ENCODE measurements at regions not wholly inside any gene's neighbourhood (a gene's known extent, or its start where the extent isn't known, plus 50 kb on each side); places are given as distances from the start of the nearest gene placed in this dataset.

- Histone ChIP-seq H3K27ac (no peak overlapping the region), H3K4me3 (no peak overlapping the region), H3K27me3 (no peaks in the 10 kb centered on the region), H3K36me3 (no peaks in the 10 kb centered on the region), H3K9me3 (no peaks in the 10 kb centered on the region), H3K4me1 (no peaks in the 10 kb centered on the region)
- TF ChIP-seq CTCF (IDR thresholded peaks at IDR 0.05), result no peak
- intact Hi-C loops (cut with DNase I), result no loop called here
- no peak for ATAC-seq
- no peak for DNase-seq
These were observed 341.5 kb upstream of the CCNH start for GRCh38 chr5:87754009-87754757.

GRCh38 chr5:87752362-87752761 is 339.6 kb upstream of the CCNH start:
- H3K27ac ChIP-seq, result no peak overlapping the region
- H3K4me3 ChIP-seq, result no peak overlapping the region
- H3K4me1 ChIP-seq, result no peaks in the 10 kb centered on the region
- TF ChIP-seq CTCF (IDR thresholded peaks at IDR 0.05), result no peak
- no peaks in the 10 kb centered on the region for H3K9me3 ChIP-seq
- DNase-seq (no peak), ATAC-seq (no peak)
- no peaks in the 10 kb centered on the region for H3K36me3 ChIP-seq
- no peaks in the 10 kb centered on the region for H3K27me3 ChIP-seq
- intact Hi-C loops (cut with DNase I), result no loop called here

GRCh38 chr5:87751824-87752223 is 339.1 kb upstream of the CCNH start:
- Histone ChIP-seq H3K27ac (no peak overlapping the region), H3K4me3 (no peak overlapping the region), H3K27me3 (no peaks in the 10 kb centered on the region), H3K9me3 (no peaks in the 10 kb centered on the region), H3K4me1 (no peaks in the 10 kb centered on the region), H3K36me3 (no peaks in the 10 kb centered on the region)
- intact Hi-C loops (cut with DNase I), result no loop called here
- no peak for TF ChIP-seq CTCF (IDR thresholded peaks at IDR 0.05)
- no peak for DNase-seq
- ATAC-seq, result no peak

GRCh38 chr5:87746891-87747377 is 334.2 kb upstream of the CCNH start:
- DNase-seq, result no peak
- intact Hi-C loops (cut with DNase I), result no loop called here
- no peak overlapping the region for H3K27ac ChIP-seq
- no peak for ATAC-seq
- H3K27me3 ChIP-seq, result no peaks in the 10 kb centered on the region
- no peaks in the 10 kb centered on the region for H3K36me3 ChIP-seq
- no peaks in the 10 kb centered on the region for H3K9me3 ChIP-seq
- no peaks in the 10 kb centered on the region for H3K4me1 ChIP-seq
- no peak overlapping the region for H3K4me3 ChIP-seq
- no peak for TF ChIP-seq CTCF (IDR thresholded peaks at IDR 0.05)

GRCh38 chr5:87746341-87746740 is 333.6 kb upstream of the CCNH start:
- DNase-seq (no peak), ATAC-seq (no peak)
- Histone ChIP-seq H3K4me3 (no peak overlapping the region), H3K36me3 (no peaks in the 10 kb centered on the region), H3K27me3 (no peaks in the 10 kb centered on the region), H3K9me3 (no peaks in the 10 kb centered on the region), H3K27ac (no peak overlapping the region), H3K4me1 (no peaks in the 10 kb centered on the region)
- TF ChIP-seq CTCF (IDR thresholded peaks at IDR 0.05), result no peak
- intact Hi-C loops (cut with DNase I), result no loop called here

Measured in left lung (tissue), 4 donors.